ENCODE measurements at regions not wholly inside any gene's neighbourhood (a gene's known extent, or its start where the extent isn't known, plus 50 kb on each side); places are given as distances from the start of the nearest gene placed in this dataset.

GRCh38 chr11:20275987-20276965 lies 87.2 kb upstream of the HTATIP2 start:
- H3K27me3 ChIP-seq (ENCODE audit: low read length): peaks cover 85% of the 10 kb centered on the region
- ATAC-seq (no peak), DNase-seq (no peak)
- H3K79me2 ChIP-seq (ENCODE audit: low read length): no peaks in the 10 kb centered on the region
- intact Hi-C loops (cut with micrococcal nuclease): no loop called here
- no peak overlapping the region for H3K9ac ChIP-seq (ENCODE audit: low read length)
- no peak overlapping the region for H3K4me2 ChIP-seq (ENCODE audit: low read length)
- no peak overlapping the region for H2AFZ ChIP-seq (ENCODE audit: low read length)
- ChIA-PET POLR2A (ENCODE audit: unreplicated experiment) (no interaction called here), CTCF (no interaction called here)
- no peak overlapping the region for H3K27ac ChIP-seq (ENCODE audit: low read length)
- no peaks in the 10 kb centered on the region for H3K4me1 ChIP-seq (ENCODE audit: insufficient read depth, low read length)
- no peak overlapping the region for H3K4me3 ChIP-seq (ENCODE audit: low read length)
- no peaks in the 10 kb centered on the region for H3K9me2 ChIP-seq (replicated peaks; ENCODE audit: low read length)
- no peaks in the 10 kb centered on the region for H4K20me1 ChIP-seq (ENCODE audit: low read length)
- TF ChIP-seq CTCF (conservative IDR thresholded peaks at IDR 0.05; ENCODE audit: low read depth, low read length) (no peak), EZH2phosphoT487 (IDR thresholded peaks at IDR 0.05; ENCODE audit: borderline replicate concordance, low read length) (no peak)
- H3K9me3 ChIP-seq (ENCODE audit: low read length): no peaks in the 10 kb centered on the region
- H3F3A ChIP-seq (ENCODE audit: low read length, unreplicated experiment): no peaks in the 10 kb centered on the region
- no TSS peak for BruUV-seq (replicated peaks)
- H3K36me3 ChIP-seq (ENCODE audit: low read depth, low read length): no peaks in the 10 kb centered on the region

GRCh38 chr11:20274031-20274430 lies 89.5 kb upstream of the HTATIP2 start:
- Histone ChIP-seq H3K27ac (ENCODE audit: low read length) (no peak overlapping the region), H3K4me2 (ENCODE audit: low read length) (no peak overlapping the region)
- intact Hi-C loops (cut with micrococcal nuclease): no loop called here

More at GRCh38 chr11:20274031-20274430, 89.5 kb upstream of the HTATIP2 start:
- no TSS peak for BruUV-seq (replicated peaks)
- Histone ChIP-seq H3F3A (ENCODE audit: low read length, unreplicated experiment) (no peaks in the 10 kb centered on the region), H3K9me2 (replicated peaks; ENCODE audit: low read length) (no peaks in the 10 kb centered on the region), H3K9ac (ENCODE audit: low read length) (no peak overlapping the region), H3K4me1 (ENCODE audit: insufficient read depth, low read length) (no peaks in the 10 kb centered on the region), H4K20me1 (ENCODE audit: low read length) (no peaks in the 10 kb centered on the region), H3K79me2 (ENCODE audit: low read length) (no peaks in the 10 kb centered on the region), H2AFZ (ENCODE audit: low read length) (no peak overlapping the region), H3K27me3 (ENCODE audit: low read length) (peaks cover 89% of the 10 kb centered on the region), H3K36me3 (ENCODE audit: low read depth, low read length) (no peaks in the 10 kb centered on the region), H3K9me3 (ENCODE audit: low read length) (no peaks in the 10 kb centered on the region), H3K4me3 (ENCODE audit: low read length) (no peak overlapping the region)
- no peak for ATAC-seq
- ChIA-PET POLR2A (ENCODE audit: unreplicated experiment) (no interaction called here), CTCF (no interaction called here)
- DNase-seq: no peak
- TF ChIP-seq EZH2 (IDR thresholded peaks at IDR 0.05; ENCODE audit: low read length, unreplicated experiment) (no peak), EZH2phosphoT487 (IDR thresholded peaks at IDR 0.05; ENCODE audit: borderline replicate concordance, low read length) (no peak), CTCF (conservative IDR thresholded peaks at IDR 0.05; ENCODE audit: low read depth, low read length) (no peak)
